GM18858 (cell line): ENCODE measurements at regions not wholly inside any gene's neighbourhood (a gene's known extent, or its start where the extent isn't known, plus 50 kb on each side); places are given as distances from the start of the nearest gene placed in this dataset.
"Not testable (repeated sequence)": the region's sequence is repeated elsewhere in the genome, so short reads cannot be mapped to it uniquely, and the experiment has no call there.

ENCODE experiments used
- ATAC-seq: cut with Tn5 transposase; IDR thresholded peaks from one replicate; pipeline ENCODE4 v1.9.1; 2021; ENCODE audit not compliant: unreplicated experiment

DNA sequence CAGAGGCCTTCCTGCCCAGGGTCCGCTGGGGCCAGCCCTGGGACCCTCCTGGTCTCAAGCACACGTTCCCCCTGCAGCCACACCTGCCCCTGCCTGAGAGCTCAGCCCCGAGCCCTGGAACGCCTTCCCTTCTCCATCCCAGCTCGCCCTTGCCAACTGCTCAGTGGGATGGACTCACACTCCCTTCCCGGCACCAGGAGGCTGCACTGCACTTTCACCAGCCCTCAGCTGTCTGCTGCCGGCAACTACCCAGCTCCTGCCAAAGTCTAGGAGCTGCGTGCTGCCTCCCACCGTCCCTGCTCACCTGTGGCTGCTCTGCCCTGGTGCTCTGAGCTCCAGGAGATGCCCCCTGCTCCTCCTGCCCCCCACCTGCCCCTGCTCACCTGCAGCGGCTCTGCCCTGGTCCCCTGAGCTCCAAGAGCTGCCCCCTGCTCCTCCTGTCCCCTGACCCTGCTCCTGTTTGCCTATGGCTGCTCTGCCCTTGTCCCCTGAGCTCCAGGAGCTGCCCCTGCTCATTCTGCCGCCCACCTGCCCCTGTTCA is 246.4 kb downstream of the TMEM121 start:
- ATAC-seq, result not testable (repeated sequence)

DNA sequence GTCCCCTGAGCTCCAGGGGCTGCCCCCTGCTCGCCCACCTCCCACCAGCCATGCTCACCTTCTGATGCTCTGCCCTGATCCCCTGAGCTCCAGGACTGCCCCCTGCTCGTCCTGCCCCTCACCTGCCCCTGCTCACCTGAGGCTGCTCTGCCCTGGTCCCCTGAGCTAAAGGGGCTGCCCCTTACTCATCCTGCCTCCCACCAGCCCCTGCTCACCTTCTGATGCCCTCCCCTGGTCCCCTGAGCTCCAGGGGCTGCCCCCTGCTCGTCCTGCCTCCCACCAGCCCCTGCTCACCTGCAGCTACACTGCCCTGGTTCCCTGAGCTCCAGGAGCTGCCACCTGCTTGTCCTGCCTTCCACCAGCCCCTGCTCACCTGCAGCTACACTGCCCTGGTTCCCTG is 247.2 kb downstream of the TMEM121 start:
- no peak for ATAC-seq

DNA sequence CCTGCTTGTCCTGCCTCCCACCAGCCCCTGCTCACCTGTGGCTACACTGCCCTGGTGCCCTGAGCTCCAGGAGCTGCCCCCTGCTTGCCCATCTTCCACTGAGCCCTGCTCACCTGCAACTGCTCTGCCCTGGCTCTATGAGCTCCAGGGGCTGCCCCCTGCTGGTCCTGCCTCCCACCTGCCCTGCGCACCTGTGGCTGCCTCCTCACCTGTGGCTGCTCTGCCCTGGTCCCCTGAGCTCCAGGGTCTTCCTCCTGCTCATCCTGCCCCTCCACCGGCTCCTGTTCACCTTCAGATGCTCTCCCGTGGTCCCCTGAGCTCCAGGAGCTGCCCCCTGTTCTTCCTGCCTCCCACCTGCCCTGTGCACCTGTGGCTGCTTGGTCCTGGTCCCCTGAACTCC is 247.6 kb downstream of the TMEM121 start:
- ATAC-seq, result no peak

DNA sequence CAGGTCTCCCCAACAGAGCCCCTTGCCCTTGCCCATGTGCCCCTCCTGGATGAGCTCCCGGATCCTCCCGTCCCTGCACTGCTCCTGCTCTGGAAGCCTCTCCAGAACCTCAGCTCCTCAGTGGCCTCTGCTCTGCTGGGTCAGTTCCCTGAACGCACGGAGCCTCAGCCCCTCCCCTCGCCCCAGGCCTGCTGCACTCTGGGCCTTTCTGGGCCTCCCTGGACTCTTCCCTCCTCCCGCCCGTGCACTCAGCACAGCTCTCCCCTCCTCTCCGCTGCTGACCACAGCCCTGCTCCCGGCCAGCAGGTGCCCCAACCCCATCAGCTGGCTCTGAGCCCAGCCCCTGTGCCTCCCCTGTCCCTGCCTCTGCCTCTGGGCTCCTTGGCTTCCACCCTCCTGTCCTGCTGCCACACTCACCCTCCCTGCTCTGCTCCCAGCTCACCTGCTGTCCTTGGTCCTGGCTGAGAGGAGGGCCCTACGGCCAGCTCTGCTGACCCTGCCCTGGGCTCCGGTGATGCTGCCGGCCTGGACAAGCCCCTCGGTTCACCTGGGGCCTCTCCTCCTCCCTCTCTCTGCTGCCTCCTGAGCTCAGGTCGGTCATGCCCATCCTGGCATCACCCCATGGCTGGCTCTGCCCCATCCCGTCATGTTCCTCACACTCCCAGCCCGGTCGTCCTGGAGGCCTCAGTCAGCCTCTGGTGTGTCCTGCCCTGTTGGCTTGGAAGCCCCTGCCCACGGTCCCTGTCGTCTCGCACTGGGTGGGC is 248.4 kb downstream of the TMEM121 start:
- ATAC-seq, result not testable (repeated sequence)

DNA sequence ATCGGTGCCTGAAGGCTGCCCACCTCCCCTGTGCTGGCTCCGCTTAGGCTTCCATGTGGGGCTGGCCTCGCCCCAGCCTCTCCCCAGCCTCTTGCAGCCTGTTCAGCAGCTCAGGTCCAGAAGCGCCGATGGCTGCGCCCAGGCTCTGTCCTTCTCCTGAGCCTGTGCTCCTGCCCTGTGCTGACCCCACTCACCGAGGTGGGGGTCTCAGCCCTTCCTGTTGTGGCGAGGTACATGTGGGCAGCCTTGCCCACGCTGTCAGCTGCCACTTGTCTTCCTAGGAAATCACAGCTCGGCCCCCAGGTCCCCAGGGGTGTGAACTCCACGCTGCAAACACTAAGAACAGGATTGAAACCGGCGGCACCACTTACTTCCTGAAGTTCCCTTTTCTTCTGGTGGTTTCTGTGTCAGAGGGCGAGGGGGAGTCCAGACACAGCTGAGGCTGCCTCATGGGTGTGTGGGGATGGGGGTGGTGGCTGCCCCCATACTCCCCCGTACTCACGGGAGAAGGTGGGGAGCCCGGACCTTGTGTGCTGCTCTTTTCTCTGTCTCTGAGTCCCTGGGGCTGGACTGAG is 249.1 kb downstream of the TMEM121 start:
- not testable (repeated sequence) for ATAC-seq

DNA sequence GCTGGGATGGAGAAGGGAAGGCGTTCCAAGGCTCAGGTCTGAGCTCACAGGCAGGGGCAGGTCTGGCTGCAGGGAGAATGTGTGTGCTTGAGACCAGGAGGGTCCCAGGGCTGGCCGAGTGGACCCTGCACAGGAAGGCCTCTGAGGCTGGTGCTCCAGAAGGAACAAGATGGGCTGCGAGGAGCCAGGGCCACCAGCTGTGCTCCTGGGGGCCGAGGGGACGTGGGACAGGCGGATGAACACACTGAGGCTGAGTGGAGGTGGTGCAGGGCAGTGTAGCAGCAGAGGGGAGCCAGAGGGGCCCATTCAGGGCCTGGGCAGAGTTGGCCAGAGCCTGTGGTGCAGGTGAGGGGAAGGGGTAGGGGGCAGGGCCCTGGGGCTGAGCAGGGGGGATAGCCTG is 249.7 kb downstream of the TMEM121 start:
- ATAC-seq, result not testable (repeated sequence)

DNA sequence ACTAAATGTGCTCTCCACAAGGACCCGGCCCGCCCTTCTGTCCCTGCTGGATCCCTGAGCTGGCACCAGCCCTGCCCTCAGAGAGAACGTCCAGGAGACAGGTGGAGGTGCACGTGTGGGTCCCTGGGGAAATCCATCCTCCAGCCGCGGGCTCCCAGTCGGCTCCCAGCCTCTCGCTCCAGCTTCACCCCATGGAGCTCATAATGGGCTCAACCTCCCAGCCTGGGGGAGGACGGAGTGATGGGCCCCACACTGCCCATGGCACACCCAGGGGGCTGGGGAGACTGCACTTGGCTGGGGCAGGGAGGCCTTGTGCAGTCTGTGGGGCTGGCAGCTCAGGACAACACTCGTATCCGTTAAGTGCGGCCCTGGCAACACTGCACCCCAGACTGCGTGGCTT is 250.5 kb downstream of the TMEM121 start:
- ATAC-seq, result no peak

DNA sequence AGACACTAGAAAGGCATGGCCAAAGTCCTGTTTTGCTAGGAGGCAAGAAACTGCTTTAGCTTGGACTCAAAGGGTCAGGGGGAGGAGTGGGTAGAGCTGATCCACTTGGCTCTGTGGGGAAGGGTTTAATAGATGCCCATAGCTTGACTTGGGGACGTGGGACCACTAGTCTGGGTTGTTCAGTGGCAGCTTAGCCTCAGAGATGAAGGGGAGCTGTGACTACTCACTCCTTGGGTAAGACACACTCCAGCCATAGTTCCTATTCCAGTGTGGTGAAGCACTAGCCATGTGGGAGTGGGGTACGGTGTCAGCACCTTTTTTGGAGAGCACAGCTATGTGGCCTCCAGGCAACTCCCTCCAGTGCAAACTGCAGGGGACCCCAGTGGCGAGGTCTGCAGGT is 257.3 kb downstream of the TMEM121 start:
- no peak for ATAC-seq

DNA sequence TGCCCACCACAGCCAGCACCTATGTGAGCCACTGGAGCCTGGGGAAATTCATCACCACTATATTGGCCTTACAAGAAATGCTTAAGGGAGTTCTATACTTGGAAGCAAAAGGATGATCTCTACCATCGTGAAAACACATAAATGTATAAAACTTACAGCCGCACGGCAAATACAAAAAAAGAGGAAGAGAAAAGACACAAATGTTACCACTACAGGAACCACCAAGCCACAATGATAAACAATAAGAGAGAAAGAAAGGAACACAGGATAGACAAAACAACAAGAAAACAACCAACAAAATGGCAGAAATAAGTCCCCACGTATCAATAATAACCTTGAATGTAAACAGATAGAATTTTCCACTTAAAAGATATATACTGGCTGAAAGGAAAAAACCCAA is 267.5 kb downstream of the TMEM121 start:
- no peak for ATAC-seq

DNA sequence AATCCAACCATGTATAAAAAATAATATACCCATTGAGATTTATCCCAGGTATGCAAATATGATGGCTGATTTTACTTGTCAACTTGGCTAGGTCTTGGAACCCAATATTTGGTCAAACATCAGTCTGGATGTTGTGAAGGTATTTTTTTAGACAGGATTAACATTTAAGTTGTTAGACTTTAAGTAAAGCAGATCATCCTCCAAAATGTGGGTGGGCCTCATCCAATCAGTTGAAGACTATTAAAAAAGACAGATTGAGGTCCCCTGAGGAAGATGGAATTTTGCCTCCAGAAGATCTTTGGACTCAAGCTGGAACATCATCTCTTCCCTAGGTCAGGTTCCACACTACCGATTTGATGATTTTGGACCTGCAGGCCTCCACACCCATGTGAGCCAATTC is 271.2 kb downstream of the TMEM121 start:
- no peak for ATAC-seq

DNA sequence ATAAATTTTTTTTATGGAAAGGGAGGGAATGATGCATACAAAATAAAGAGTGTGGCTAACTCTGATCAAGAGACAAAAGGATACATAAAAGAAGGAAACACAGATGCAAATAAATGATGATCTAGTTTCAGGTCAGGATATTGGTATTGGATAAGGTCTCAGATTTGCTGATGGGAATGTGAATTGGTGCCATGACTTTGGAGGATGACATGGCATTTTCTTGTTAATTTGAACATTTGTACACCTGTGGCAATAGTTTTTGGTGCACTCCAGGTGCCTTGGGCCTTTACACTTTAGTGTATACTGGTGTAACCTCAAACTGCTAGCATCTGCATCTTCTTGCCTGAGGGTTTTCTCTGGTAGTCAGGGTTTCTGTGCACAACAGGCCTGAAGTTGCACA is 279.3 kb downstream of the TMEM121 start:
- no peak for ATAC-seq

DNA sequence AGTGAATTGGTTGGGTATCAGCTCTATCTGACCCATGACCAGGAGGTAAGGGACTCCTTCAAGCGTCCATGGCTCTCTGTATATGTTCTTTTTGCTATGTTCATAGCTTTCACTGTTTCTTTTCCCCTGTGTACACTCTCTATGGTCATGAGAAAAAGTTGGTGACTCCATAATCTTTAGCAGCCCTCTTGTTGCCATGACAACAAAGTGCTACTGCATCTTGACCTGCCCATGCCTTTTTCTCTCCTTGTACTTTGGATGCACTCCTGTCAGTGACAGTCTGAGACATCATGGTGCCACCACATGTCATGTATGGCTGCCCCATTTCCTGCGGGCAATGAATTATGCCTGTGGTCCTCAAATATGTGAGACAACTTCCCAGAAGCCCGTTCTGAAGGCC is 280.2 kb downstream of the TMEM121 start:
- ATAC-seq, result no peak

DNA sequence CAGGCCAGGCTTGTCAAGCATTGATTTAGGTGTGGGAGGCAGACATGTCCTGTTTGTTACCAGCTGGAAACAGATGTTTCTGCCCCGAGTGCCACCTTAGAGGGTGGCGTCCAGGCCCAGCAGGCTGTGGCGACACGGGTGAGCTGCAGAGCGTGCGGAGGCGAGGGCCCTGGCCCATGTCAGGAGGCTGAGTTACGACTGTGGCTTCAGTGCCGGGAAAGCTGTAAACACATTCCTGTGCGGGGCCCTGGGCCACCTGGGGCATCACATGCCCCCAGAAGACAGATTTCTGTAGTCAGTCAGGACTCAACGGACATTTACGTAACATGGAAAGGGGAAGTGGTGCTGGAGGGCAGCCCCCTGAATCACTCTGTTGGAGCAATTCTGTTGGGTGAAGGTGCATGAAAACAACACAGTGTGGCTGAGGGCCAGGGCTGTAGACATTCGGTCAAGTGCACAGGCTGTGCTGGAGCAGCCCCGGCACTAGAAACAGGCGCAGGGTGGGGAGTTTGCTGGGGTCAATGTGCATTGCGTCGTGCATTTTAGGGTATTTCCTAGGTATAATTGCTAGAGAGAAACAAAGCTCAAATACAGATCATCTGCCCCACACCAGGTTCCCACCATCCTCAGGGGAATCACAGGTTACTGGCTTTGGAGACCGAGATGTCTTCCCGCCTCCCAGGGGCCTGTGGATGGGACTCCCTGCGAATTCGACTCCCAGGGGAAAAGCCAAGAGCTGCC is 291.8 kb downstream of the TMEM121 start:
- ATAC-seq, result peak; percentile 53

DNA sequence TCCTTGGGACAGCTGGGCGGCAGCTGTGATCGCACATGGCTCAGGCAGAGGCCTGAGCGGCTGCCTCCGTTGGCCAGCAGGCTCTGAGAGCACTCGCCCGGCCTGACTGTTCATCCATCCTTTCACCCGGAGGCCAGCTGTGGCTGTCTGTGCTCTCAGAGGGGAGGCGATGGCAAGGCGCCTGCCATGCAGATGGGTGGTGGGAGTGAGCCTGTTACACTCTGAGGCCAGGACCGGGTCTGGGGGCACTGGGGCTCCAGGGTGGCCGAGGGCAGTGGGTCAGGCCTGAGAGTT is 292.3 kb downstream of the TMEM121 start:
- no peak for ATAC-seq

DNA sequence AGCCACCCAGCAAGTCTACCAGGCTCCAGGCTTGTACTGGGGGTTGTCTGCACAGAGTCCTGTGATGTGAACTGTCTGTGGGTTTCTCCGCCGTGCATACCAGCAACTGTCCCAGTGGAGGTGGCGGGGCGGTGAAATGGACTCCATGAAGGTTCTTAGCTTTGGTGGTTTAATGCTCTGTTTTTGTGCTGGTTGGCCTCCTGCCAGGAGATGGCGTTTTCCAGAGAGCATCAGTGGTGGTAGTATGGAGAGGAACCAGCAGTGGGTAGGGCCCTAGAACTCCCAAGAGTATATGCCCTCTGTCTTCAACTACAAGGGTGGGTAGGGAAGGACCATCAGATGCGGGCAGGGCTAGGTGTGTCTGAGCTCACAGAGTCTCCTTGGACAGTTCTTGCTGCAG is 303.8 kb downstream of the TMEM121 start:
- ATAC-seq, result no peak

DNA sequence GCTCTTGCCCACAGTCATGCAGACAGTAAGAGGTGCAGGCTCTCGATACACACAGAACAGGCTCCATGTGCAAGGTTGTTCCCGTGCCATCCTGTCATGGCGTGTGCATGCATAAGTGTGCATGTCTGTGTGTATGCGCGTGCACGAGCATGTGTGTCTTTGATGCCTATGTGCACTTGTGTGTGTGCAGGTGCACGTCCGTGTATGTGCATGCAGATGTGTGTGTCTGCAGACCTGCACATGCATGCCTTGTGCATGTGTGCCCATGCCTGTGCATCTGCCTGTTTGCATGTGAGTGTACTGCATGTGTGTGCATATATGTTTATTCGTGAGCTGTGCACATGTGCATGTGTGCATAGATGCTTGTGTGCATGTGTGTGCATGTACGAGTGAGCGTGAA is 309.8 kb downstream of the TMEM121 start:
- no peak for ATAC-seq

DNA sequence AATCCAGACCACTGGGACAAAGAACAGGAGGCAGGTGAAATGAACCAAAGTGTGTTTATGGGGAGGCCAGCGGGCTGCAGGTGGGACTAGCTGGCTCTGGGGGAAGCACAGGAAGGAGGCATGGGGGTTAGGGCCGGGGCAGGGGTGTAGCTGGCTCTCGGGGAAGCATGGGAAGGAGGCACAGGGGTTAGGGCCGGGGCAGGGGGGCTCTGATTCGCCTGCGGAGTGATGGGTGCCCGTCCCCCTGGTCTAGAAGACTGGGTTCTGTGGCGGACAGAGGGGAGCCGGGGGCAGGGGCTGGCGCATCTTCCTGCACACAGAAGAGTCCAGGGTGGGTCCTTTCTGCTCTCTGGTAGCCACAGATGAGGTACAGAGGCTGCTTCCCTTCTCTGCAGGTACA is 310.3 kb downstream of the TMEM121 start:
- ATAC-seq, result no peak

DNA sequence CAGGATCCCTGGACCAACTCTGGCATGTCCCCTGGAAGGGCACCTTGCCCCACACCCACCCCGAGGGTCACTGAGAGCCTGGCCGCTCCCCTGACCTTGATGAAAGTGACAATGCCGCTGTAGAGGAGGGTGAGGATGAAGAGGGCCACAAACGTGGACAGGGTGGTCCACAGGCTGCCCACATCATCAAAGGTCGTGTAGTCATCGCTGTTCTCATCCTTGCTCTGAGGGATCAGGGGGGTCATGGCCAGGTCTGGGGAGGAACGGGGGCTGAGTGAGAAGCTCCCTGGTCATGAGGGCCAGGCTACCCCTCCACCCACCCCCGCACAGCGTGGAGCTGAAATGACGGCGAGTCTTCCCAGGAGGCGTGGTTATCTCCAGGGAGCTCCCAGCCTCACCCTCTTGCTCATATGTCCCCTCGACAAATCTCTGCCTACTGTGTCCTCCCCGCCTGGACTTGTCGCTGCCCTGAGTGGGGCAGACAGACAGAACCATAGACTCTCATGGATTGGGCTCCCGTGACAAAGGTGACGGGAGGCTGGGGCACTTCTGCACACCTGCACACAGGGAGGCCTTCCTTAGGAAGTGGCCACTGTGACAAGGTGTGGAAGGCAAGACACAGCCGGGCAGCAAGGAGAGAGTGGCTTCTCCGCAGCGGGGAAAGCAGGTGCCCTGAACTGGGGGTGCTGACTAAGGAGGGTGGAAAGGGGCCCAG is 311.1 kb downstream of the TMEM121 start:
- ATAC-seq, result no peak

DNA sequence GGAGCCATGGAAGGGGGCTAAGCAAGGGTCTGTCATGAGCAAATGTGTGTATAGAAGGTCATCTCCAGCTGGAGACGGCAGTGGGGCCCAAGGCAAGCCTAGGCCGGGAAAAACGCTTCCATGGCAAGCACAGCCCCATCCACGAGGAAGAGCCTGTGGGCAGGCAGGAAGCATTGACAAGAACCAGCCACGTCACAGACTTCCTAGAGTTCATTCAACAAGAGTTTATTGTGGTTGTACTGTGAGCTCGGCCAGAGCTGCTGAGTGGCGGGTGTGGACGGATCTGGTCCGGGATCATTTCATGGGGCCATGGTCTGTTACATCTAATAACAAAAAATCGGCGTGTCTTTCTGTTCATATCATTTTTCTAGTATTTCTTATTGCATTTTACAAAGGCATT is 311.7 kb downstream of the TMEM121 start:
- no peak for ATAC-seq

DNA sequence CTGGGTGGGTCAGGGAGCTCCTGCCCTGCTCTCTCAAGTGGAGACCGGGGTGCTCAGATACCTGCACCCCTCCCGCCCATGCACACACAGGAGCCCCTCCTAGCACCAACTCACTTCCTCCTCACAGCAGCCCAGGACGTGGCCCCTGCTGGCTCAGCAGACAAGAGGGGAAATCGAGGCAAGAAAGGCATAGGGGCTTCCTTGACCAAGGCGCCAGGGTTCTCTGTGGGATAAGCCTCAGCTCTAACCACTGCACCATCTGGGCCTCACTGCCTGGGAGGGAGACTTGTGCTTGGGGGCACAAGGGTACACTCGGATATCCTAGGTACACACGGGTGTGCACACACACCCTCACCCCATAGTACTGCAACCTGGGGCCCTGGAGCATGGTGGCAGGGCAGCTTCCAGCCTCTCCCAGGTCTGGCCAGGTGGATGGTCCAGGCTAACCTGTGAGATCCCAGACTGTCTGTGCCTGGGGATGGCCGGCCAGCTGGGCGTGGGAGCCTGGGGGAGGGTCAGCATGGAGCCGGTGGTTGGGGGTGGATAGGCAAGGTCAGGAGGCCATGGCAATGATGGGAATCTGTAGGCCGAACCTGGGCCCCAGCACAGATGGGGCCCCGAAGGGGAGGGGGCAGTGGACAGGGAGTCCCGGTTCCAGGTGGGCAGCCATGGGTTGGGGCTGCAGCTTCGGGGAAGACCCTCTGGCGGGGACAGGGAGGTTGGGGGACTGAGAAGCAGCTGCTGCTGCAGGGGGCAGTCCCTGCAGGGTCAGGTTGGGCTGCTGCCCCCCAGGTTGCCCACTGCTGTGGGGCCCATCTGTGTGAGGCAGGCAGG is 312.4 kb downstream of the TMEM121 start:
- no peak for ATAC-seq
